Glutamatergic neuron (in vitro differentiated cells): ENCODE measurements at regions not wholly inside any gene's neighbourhood (a gene's known extent, or its start where the extent isn't known, plus 50 kb on each side); places are given as distances from the start of the nearest gene placed in this dataset.

ENCODE experiments used
- DNase-seq: peaks from one replicate; pipeline ENCODE4 v3.0.0; 2022
- H3K27ac Mint-ChIP-seq: one replicate; pipeline ENCODE4 v1.8.0; 2020; ENCODE audit warnings: mild to moderate bottlenecking, mixed read lengths, inconsistent platforms; ENCODE audit not compliant: unreplicated experiment
- H3K27me3 Mint-ChIP-seq: one replicate; pipeline ENCODE4 v1.8.0; 2020; ENCODE audit warnings: mild to moderate bottlenecking, moderate library complexity, mixed read lengths, inconsistent platforms; ENCODE audit not compliant: unreplicated experiment
- H3K36me3 Mint-ChIP-seq: one replicate; pipeline ENCODE4 v1.8.0; 2020; ENCODE audit warnings: mild to moderate bottlenecking, mixed read lengths, inconsistent platforms; ENCODE audit not compliant: unreplicated experiment
- H3K4me1 Mint-ChIP-seq: one replicate; pipeline ENCODE4 v1.8.0; 2020; ENCODE audit warnings: mild to moderate bottlenecking, low read depth, mixed read lengths, inconsistent platforms; ENCODE audit not compliant: unreplicated experiment
- H3K4me3 Mint-ChIP-seq: one replicate; pipeline ENCODE4 v1.8.0; 2020; ENCODE audit warnings: mild to moderate bottlenecking, mixed read lengths, inconsistent platforms; ENCODE audit not compliant: unreplicated experiment
- H3K9me3 Mint-ChIP-seq: one replicate; pipeline ENCODE4 v1.8.0; 2020; ENCODE audit warnings: mild to moderate bottlenecking, moderate library complexity, mixed read lengths, inconsistent platforms; ENCODE audit not compliant: unreplicated experiment
- CTCF ChIP-seq: fragments of 200-600 bp; sonication (generic); IDR thresholded peaks from one replicate; pipeline ENCODE4 v1.5.0; 2021; ENCODE audit not compliant: partially characterized antibody, unreplicated experiment

GRCh38 chr22:48596111-48596850, 1231.4 kb downstream of the BRD1 start:
- DNase-seq = no peak
- H3K4me3 Mint-ChIP-seq = no peak overlapping the region
- no peak overlapping the region for H3K27ac Mint-ChIP-seq
- peaks cover 26% of the 10 kb centered on the region for H3K9me3 Mint-ChIP-seq
- TF ChIP-seq CTCF = no peak
- peaks cover 8% of the 10 kb centered on the region for H3K27me3 Mint-ChIP-seq
- H3K4me1 Mint-ChIP-seq = peaks cover 2% of the 10 kb centered on the region
- peaks cover 10% of the 10 kb centered on the region for H3K36me3 Mint-ChIP-seq

GRCh38 chr22:48595511-48595905, 1232.2 kb downstream of the BRD1 start:
- no peak overlapping the region for H3K4me3 Mint-ChIP-seq
- H3K27ac Mint-ChIP-seq = no peak overlapping the region
- H3K9me3 Mint-ChIP-seq = peaks cover 25% of the 10 kb centered on the region

GRCh38 chr22:48594757-48595510, 1232.7 kb downstream of the BRD1 start:
- H3K36me3 Mint-ChIP-seq = peaks cover 10% of the 10 kb centered on the region
- peaks cover 24% of the 10 kb centered on the region for H3K9me3 Mint-ChIP-seq
- TF ChIP-seq CTCF = no peak
- no peak overlapping the region for H3K27ac Mint-ChIP-seq
- peak; percentile 6 for DNase-seq
- peaks cover 2% of the 10 kb centered on the region for H3K4me1 Mint-ChIP-seq
- H3K27me3 Mint-ChIP-seq = peaks cover 8% of the 10 kb centered on the region
- no peak overlapping the region for H3K4me3 Mint-ChIP-seq

More at GRCh38 chr22:48595511-48595905, 1232.2 kb downstream of the BRD1 start:
- peak; percentile 11 for DNase-seq
- TF ChIP-seq CTCF = no peak
- Mint-ChIP-seq H3K4me1 (peaks cover 2% of the 10 kb centered on the region), H3K36me3 (peaks cover 10% of the 10 kb centered on the region), H3K27me3 (peaks cover 7% of the 10 kb centered on the region)

DNA sequence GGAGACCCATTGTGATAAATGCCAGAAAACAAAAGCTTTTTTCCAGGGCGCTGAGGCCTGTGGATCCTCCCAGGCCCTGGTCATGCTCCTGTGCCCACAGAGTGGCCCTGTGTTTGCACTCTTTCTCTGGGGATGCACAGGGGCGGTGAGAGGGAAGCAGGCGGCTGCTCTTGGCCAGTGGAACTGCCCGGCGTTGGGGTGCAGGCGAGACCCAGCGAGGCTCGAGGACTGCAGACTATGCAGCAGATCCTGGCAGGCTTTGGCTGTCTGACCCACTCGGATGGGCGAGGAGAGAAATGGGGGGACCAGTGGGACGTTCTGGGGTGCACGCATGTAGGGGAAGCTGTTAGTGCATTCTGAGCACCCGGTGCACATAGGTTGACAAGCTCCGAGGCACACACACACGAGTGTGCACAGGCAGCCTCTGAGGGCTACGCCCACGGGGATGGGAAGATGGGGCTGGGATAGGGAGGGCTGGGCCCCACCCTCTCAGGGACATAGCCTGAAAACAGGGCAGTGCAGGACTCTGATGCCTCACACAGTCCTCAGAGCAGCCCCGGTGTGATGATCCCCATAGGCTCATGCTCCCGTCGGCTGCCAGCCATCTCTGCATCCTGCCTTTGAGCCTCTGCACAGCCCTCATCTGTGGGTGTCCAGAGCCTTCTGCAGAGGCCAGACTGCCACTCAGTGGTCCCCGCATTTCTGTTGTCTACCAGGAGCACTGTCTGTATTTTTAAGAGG, 1233.5 kb downstream of the BRD1 start:
- H3K36me3 Mint-ChIP-seq = peaks cover 10% of the 10 kb centered on the region
- H3K4me1 Mint-ChIP-seq = peaks cover 2% of the 10 kb centered on the region
- TF ChIP-seq CTCF = no peak
- H3K27ac Mint-ChIP-seq = no peak overlapping the region
- peak; percentile 15 for DNase-seq
- no peak overlapping the region for H3K4me3 Mint-ChIP-seq
- peaks cover 8% of the 10 kb centered on the region for H3K27me3 Mint-ChIP-seq
- peaks cover 22% of the 10 kb centered on the region for H3K9me3 Mint-ChIP-seq
